HUES48 (cell line): ENCODE measurements at regions not wholly inside any gene's neighbourhood (a gene's known extent, or its start where the extent isn't known, plus 50 kb on each side); places are given as distances from the start of the nearest gene placed in this dataset.

ENCODE experiments used
- H3K27ac ChIP-seq: one replicate; pipeline ENCODE4 v1.7.0; 2013; ENCODE audit warnings: low read depth, low read length, inconsistent platforms
- H3K27me3 ChIP-seq: 2 replicates; pipeline ENCODE4 v1.6.1; 2013; ENCODE audit warnings: mild to moderate bottlenecking, low read length; ENCODE audit not compliant: control insufficient read depth, insufficient read depth
- H3K36me3 ChIP-seq: 2 replicates; pipeline ENCODE4 v1.6.1; 2013; ENCODE audit warnings: low read length; ENCODE audit not compliant: control insufficient read depth, insufficient read depth
- H3K4me1 ChIP-seq: 2 replicates; pipeline ENCODE4 v1.6.1; 2013; ENCODE audit warnings: mild to moderate bottlenecking, low read length; ENCODE audit not compliant: control insufficient read depth, insufficient read depth
- H3K4me3 ChIP-seq: 2 replicates; pipeline ENCODE4 v1.5.1; 2013; ENCODE audit warnings: mild to moderate bottlenecking, low read depth, low read length
- H3K9ac ChIP-seq: 2 replicates; pipeline ENCODE4 v1.6.1; 2013; ENCODE audit warnings: mild to moderate bottlenecking, low read depth, low read length, moderate library complexity
- H3K9me3 ChIP-seq: 2 replicates; pipeline ENCODE4 v1.6.1; 2013; ENCODE audit warnings: low read length; ENCODE audit not compliant: control insufficient read depth, insufficient read depth

GRCh38 chr10:43806831-43807640, 158.4 kb upstream of the ZNF32 start:
- Histone ChIP-seq H3K9me3 (no peaks in the 10 kb centered on the region), H3K36me3 (no peaks in the 10 kb centered on the region), H3K4me3 (no peak overlapping the region), H3K27ac (no peak overlapping the region), H3K9ac (no peak overlapping the region), H3K4me1 (no peaks in the 10 kb centered on the region), H3K27me3 (no peaks in the 10 kb centered on the region)

DNA sequence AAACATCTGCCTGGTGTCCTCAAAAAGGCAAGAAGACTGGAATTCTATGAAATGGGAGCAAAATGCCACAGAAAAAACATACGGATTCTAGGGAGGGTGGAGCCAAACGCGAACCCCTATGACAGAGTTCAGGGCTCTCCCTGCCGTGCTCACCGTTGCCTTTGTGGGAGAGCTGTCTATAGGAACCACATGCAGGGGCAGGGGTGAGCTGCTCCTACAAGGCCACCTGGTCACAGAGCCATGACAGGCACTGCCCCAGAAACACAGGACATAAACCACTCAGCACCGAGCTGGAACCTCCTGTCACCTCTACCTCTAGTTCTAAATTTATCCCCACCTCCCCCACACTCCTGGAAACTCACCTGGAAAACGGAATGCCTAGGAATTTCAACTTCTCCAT, 155.1 kb upstream of the ZNF32 start:
- Histone ChIP-seq H3K4me3 (no peak overlapping the region), H3K27me3 (no peaks in the 10 kb centered on the region), H3K9ac (no peak overlapping the region), H3K4me1 (no peaks in the 10 kb centered on the region), H3K9me3 (no peaks in the 10 kb centered on the region), H3K27ac (no peak overlapping the region), H3K36me3 (no peaks in the 10 kb centered on the region)

GRCh38 chr10:43802988-43803696, 154.5 kb upstream of the ZNF32 start:
- Histone ChIP-seq H3K9me3 (no peaks in the 10 kb centered on the region), H3K4me1 (no peaks in the 10 kb centered on the region), H3K4me3 (no peak overlapping the region), H3K27me3 (no peaks in the 10 kb centered on the region), H3K27ac (no peak overlapping the region), H3K36me3 (no peaks in the 10 kb centered on the region), H3K9ac (no peak overlapping the region)

DNA sequence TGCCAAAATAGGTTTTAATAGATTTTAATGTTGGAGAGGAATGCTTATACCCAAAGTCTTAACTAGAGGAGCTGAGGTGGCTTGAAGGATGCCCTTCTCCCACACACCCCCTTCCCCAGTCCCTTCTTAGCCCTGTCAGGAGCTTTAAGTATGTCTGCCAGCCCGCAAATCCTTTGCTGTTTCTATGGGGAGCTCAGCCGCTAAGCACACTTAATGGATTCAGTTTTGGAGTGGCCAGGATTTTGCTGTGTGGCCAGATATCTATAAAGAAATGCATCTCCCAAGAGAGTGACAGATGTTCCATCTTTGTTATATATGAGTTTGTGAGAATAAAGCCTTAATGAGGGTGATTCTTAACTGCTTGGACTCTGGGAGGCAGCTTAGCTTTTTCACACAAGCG, 152.9 kb upstream of the ZNF32 start:
- H3K36me3 ChIP-seq, result no peaks in the 10 kb centered on the region
- H3K4me1 ChIP-seq, result no peaks in the 10 kb centered on the region
- H3K9ac ChIP-seq, result no peak overlapping the region
- no peak overlapping the region for H3K27ac ChIP-seq
- no peaks in the 10 kb centered on the region for H3K27me3 ChIP-seq
- no peak overlapping the region for H3K4me3 ChIP-seq
- H3K9me3 ChIP-seq, result no peaks in the 10 kb centered on the region

- no peaks in the 10 kb centered on the region for H3K4me1 ChIP-seq
- no peaks in the 10 kb centered on the region for H3K27me3 ChIP-seq
Measured at GRCh38 chr10:43801140-43801539, 152.5 kb upstream of the ZNF32 start.

GRCh38 chr10:43796781-43797180, 148.1 kb upstream of the ZNF32 start:
- no peaks in the 10 kb centered on the region for H3K36me3 ChIP-seq
- no peak overlapping the region for H3K4me3 ChIP-seq
- no peak overlapping the region for H3K9ac ChIP-seq
- H3K9me3 ChIP-seq, result no peaks in the 10 kb centered on the region
- H3K27me3 ChIP-seq, result no peaks in the 10 kb centered on the region
- H3K27ac ChIP-seq, result no peak overlapping the region
- no peaks in the 10 kb centered on the region for H3K4me1 ChIP-seq

More at GRCh38 chr10:43801140-43801539, 152.5 kb upstream of the ZNF32 start:
- Histone ChIP-seq H3K4me3 (no peak overlapping the region), H3K9me3 (no peaks in the 10 kb centered on the region), H3K36me3 (no peaks in the 10 kb centered on the region), H3K27ac (no peak overlapping the region), H3K9ac (no peak overlapping the region)

DNA sequence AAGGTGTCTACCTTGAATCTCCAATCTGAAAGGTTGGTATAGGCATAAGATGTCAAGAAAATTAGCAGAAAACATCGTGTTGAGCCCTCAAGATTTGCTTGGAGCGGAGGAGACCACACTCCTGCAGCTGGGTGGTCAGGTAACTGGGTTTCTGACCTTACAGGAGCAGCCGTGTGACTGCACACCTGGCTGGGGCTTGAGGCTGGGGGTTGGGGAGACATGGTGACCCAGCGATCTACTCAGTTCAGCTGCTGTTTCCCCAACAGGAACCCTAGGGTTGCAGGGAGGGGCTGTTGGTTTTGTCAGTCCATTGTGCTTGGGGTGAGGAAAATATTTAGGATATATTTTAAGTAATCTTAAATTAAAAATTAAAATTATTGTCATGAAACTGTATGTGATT, 147.0 kb upstream of the ZNF32 start:
- no peak overlapping the region for H3K27ac ChIP-seq

GRCh38 chr10:43795093-43795492, 146.4 kb upstream of the ZNF32 start:
- Histone ChIP-seq H3K27ac (no peak overlapping the region), H3K9ac (no peak overlapping the region), H3K9me3 (no peaks in the 10 kb centered on the region), H3K4me3 (no peak overlapping the region), H3K36me3 (no peaks in the 10 kb centered on the region), H3K27me3 (no peaks in the 10 kb centered on the region), H3K4me1 (no peaks in the 10 kb centered on the region)

More for the DNA sequence above, 147.0 kb upstream of the ZNF32 start:
- H3K4me1 ChIP-seq, result no peaks in the 10 kb centered on the region
- no peaks in the 10 kb centered on the region for H3K36me3 ChIP-seq
- H3K27me3 ChIP-seq, result no peaks in the 10 kb centered on the region
- no peak overlapping the region for H3K9ac ChIP-seq
- H3K9me3 ChIP-seq, result no peaks in the 10 kb centered on the region
- no peak overlapping the region for H3K4me3 ChIP-seq

DNA sequence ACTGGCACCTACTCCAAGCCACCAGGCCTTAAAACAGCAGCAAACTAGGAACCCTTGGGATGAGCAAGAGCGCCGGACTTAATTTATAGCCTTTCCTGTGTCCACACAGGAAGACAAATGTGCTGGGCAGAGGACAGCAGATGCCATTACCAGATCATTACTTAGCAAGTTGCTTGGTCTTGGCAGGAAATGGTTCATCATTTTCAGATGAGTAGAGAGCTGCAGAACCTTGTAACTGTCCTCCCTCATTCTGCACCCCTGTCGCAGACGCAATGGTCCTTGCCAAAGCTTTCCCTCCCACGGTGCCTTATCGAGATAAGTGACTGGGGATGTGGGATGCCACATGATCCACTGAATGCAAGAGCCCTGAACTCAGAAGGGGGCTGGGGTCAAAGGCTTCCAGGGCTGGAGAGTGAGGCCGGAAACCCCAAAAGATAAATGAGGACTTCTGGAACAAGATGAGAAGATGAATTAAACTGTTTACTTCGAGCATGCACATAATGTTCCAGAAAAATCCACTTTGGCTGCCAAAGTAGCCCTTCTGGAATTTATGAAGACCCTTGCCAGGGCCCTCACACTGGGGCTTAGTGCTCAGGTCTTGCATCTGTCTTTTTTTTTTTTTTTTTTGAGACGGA, 145.6 kb upstream of the ZNF32 start:
- no peak overlapping the region for H3K9ac ChIP-seq
- H3K9me3 ChIP-seq, result no peaks in the 10 kb centered on the region
- no peak overlapping the region for H3K4me3 ChIP-seq
- no peaks in the 10 kb centered on the region for H3K4me1 ChIP-seq
- no peak overlapping the region for H3K27ac ChIP-seq
- H3K27me3 ChIP-seq, result no peaks in the 10 kb centered on the region
- H3K36me3 ChIP-seq, result no peaks in the 10 kb centered on the region

DNA sequence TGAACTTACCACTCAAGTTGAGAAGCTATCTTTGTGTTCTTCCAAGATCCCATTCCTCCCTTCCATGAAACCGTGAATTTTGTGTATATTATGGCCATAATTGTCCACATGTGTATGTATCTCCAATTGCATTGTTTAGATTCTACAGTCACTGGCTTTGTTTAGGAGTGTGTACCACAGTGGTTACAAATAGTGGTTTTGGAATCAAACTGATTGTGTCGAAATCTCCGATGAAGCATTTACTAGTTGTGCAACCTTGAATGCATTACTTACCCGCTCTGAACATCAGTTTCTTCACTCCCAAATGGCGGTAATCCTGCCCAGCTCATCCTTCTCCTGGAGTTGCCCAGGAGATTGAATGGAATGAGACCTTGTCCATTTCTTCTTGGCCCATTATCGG, 145.0 kb upstream of the ZNF32 start:
- Histone ChIP-seq H3K4me1 (no peaks in the 10 kb centered on the region), H3K27ac (no peak overlapping the region), H3K4me3 (no peak overlapping the region), H3K36me3 (no peaks in the 10 kb centered on the region), H3K9ac (no peak overlapping the region), H3K9me3 (no peaks in the 10 kb centered on the region), H3K27me3 (no peaks in the 10 kb centered on the region)

- no peak overlapping the region for H3K9ac ChIP-seq
- no peaks in the 10 kb centered on the region for H3K27me3 ChIP-seq
- no peak overlapping the region for H3K4me3 ChIP-seq
- H3K27ac ChIP-seq, result no peak overlapping the region
- no peaks in the 10 kb centered on the region for H3K9me3 ChIP-seq
- no peaks in the 10 kb centered on the region for H3K4me1 ChIP-seq
- no peaks in the 10 kb centered on the region for H3K36me3 ChIP-seq
Measured at GRCh38 chr10:43790147-43790546, 141.5 kb upstream of the ZNF32 start.
